HG03521 (cell line): ENCODE measurements at regions not wholly inside any gene's neighbourhood (a gene's known extent, or its start where the extent isn't known, plus 50 kb on each side); places are given as distances from the start of the nearest gene placed in this dataset.

Experiments used
- ATAC-seq: cut with Tn5 transposase; IDR thresholded peaks from one replicate; pipeline ENCODE4 v1.9.1; 2021; ENCODE audit warnings: mild to moderate bottlenecking, moderate library complexity; ENCODE audit not compliant: unreplicated experiment

DNA sequence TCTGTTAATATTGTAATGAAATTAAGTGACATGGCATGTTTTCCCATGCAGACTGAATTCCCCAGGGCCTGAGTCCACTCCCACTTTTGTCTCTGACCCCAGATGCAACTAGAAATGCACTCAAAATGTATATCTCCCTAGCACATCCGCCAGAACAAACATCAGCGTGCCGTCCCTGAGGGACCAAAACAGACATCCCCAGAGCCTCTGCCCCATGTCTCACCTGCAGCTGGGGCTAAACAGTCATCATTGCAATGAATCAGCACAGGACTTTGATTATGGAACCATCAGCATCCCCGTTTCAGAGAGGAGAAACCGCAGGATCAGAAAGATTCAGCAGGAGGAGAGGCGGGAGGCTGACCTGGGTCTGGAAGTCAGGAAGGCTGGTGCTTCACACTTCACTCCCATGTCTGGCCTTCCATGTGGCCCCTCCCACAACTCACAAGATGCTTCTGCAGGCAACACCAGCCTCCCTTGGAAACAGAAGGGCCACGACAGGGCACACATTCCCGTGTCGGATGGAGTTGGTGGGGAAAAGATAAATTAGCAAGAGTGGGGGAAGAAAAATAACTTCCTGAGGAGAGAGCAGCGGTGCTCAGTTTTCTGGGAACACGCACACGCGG, 130.6 kb upstream of the VSTM2B start:
- ATAC-seq: no peak

- no peak for ATAC-seq
Measured at GRCh38 chr19:29395734-29396414, 129.9 kb upstream of the VSTM2B start.

DNA sequence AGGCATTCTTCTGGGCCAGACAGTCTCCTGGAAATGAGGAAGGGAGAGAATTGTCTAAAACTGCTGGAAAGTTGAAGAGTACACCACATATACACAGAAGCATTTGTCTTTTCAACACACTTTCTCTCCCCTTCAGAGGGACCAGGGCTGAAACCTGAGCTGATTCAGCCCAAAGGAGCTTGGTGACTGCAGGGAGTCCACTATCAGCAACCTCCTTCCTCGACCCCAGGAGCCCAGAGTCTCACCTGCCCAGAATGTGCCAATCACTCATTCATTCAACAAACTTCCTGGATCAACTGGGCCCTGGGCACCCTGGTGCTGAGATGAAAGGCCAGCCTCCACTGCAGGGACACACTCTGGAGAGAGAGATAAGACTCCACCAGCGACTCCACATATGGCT, 128.9 kb upstream of the VSTM2B start:
- ATAC-seq: no peak

- ATAC-seq: no peak
Measured at GRCh38 chr19:29397748-29398147, 128.0 kb upstream of the VSTM2B start.

GRCh38 chr19:29399804-29400203, 126.0 kb upstream of the VSTM2B start:
- ATAC-seq: no peak

GRCh38 chr19:29400917-29401711, 124.7 kb upstream of the VSTM2B start:
- no peak for ATAC-seq

GRCh38 chr19:29401712-29402421, 123.9 kb upstream of the VSTM2B start:
- ATAC-seq: no peak

DNA sequence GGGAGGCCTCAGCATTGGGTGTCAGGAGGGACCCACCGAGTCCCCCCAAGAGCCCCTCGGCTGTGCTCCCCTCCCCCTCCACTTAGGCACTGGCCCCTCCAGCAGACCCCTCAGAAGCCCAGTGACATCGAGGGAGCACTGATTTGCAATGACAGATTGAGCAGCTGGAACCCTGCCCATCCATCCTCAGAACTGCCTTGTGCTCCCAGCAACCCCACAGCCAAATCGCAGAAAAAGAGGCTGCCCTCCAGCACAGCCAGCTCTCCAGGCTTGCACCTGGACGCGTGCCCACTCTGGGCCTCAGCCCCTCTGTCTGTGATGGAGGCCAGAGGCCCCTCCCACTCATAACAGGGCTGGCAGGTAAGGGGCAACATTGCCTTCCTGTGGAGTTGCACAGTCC, 123.2 kb upstream of the VSTM2B start:
- ATAC-seq: no peak

DNA sequence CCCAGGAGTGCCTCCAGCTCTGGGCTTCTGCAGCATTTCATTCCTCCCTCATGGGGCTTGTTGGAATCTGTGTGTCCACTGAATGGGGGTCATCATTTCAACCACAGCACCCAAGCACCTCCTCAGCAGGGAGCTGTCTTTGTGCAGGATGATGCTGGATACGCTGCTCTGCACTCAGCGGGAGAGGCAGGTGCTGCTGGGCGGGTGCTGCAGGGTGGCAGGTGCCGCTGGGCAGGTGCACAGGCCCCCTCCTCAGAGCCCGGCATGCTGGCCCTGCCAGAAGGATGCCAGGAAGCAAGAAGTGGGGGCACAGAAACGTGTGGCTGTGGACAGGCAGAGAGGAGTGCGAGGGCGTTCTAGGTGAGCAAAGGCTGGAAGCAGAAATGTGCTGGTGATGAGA, 121.8 kb upstream of the VSTM2B start:
- no peak for ATAC-seq

DNA sequence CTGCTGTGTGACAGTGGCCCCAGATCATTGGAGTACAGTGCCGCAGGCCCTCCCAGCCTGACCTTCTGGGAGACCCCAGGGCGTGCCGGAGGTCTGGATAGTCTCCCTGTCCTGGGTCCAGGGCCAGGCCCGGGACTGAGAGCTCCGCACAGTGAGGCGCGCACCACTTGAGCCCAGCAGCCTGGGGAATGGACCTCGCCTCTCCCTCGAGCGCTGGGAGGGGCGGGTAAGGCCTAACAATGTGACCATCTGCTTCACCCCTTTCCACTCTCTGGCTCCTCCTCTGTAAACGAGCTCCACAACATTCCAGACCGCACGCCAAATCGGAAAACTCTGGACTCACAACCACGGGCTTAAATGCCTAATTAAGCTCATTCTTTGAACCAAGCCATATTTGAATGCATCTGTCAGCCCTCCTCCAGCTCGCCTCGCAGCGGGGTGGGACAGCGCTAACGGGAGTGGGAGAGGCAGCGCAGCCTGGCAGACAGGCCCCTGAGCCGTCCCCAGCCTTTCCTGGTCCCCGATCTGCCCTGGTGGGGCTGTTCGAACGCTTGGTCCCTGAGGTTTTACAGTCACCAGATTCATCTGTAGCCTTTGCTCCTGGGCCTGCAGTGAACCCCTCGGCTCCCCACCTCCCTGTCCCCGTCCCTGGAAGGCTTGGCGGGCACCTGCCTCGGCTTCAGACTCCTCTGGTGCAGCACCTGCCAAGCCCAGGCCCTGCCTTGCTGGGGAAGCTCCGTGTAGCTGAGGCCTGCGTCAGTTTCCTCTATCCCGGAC, 120.7 kb upstream of the VSTM2B start:
- ATAC-seq: no peak

DNA sequence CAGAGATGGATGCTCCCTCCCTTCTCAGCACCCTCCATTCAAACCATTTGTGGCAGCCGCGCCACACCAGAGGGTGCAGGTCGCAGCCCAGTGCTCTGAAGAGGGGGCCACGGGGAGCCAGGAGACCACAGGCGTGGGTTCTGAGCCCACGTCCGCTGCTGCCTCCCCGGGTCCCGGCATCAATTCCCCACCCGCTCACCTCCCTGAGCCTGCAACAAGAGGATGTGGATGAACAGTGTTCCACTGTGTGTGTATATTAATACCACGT, 120.1 kb upstream of the VSTM2B start:
- ATAC-seq: no peak

DNA sequence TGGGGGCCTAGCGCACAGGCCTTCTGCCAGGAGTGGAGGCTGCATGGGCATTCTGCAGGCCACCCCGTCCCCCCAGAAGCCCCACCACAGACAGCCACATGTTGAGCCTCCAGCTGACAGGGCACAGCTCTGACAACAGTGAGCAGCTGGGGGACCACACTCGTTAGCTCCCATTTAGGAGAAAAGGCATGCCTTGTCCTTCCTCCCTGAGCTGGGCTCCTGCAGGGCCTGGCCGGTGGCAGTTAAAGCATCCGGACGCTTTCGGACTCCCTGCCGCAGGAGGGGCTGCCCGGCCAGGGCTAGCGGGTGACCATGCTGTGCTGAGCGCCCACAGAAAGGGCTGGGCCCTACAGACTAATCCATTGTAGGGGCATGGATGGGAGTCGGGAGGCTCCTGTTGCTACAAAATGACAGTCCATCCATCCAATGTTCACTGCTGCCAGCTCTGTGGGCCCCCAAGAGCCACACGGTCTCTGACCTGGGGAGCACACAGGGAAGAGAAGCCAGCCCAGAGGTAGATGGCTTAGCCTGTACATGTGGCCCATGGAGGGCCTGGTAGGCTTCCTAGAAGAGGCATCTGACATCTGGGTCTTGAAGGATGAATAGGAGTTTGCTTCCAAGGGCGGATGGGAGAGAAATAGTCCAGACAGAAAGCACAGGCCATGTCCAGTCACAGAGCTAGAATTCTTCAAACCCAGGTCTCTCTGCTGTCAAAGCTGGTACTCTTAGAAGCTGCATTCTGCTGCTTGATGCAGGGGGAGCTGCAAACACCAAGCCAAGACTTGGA, 116.5 kb upstream of the VSTM2B start:
- ATAC-seq: no peak

GRCh38 chr19:29410601-29411000, 115.2 kb upstream of the VSTM2B start:
- ATAC-seq: no peak

- no peak for ATAC-seq
Measured at GRCh38 chr19:29411113-29411581, 114.6 kb upstream of the VSTM2B start.

DNA sequence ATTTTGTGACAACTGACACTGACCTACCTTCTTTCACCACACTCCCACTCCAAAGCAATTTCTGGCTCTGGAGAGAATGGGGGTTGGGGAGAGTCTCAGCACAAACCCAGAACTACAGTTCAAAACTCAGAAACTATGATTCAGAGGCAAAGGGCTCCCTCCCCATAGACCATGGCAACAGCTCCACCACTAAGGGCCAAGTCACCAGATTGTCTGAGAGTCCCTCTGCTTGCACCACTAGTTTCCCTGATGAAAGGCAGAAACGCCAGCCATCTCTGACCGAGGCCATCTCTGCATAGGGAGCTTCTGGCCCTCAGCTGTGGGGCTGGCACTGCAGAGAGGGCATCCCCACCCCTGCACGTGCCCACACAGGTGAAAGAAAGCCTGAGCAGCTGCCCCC, 112.4 kb upstream of the VSTM2B start:
- no peak for ATAC-seq

DNA sequence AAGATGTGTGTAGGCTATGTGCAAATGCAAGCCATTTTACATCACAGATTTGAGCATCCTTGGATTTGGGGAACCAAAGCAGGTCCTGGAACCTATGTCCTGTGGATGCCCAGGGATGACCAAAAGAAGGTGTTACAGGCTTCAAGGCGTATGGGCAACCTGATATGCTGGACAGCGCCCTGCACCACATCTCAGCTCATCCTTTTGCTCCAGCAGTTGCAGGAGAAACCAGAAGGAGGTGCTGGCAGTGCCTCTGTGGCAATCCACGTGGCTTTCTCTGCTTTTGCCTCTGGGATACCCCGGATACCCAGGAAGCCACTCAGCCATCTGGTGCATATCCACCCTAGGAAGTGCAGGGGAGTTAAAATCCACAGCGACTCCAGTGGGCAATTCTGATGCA, 110.3 kb upstream of the VSTM2B start:
- no peak for ATAC-seq

- no peak for ATAC-seq
Measured at GRCh38 chr19:29417048-29417447, 108.7 kb upstream of the VSTM2B start.

GRCh38 chr19:29418201-29418600, 107.6 kb upstream of the VSTM2B start:
- no peak for ATAC-seq

DNA sequence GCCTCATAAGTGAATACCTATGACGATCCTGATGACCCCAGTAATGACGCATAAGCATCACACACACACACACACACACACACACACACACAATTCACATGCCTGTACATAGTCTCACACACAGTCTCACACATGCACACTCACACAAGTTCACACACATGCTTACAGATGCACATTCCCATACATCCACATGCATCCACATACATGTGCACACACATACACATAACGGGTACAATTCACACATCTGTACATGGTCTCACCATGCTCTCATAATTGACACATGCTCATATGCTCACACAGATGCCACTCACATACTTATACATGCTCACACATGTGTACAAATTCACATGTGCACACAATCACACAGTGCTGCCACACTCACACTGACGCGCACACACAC, 105.7 kb upstream of the VSTM2B start:
- ATAC-seq: no peak
